Neural cell (in vitro differentiated cells): ENCODE measurements at regions not wholly inside any gene's neighbourhood (a gene's known extent, or its start where the extent isn't known, plus 50 kb on each side); places are given as distances from the start of the nearest gene placed in this dataset.

Experiments
- H2AFZ ChIP-seq: fragments of 200-600, 300-800 bp; sonication (generic), shearing (Covaris generic); 2 replicates; pipeline ENCODE4 v1.6.0; 2014; ENCODE audit warnings: low read depth, mild to moderate bottlenecking, antibody characterized with exemption, low read length, moderate library complexity
- H3F3A ChIP-seq: fragments of 200-600 bp; shearing (Covaris generic); 2 replicates; pipeline ENCODE4 v1.6.1; 2016; ENCODE audit warnings: mild to moderate bottlenecking, moderate library complexity, mixed read lengths, antibody characterized with exemption, low read length; ENCODE audit not compliant: insufficient read depth, poor library complexity, severe bottlenecking
- H3K27ac ChIP-seq: fragments of 200-600, 300-800 bp; sonication (generic), shearing (Covaris generic); 2 replicates; pipeline ENCODE4 v1.5.1; 2014; ENCODE audit warnings: mild to moderate bottlenecking, low read length, moderate library complexity
- H3K27me3 ChIP-seq: fragments of 300-800, 200-600 bp; sonication (generic), shearing (Covaris generic); 2 replicates; pipeline ENCODE4 v1.6.0; 2014; ENCODE audit warnings: mild to moderate bottlenecking, low read depth, low read length, moderate library complexity; ENCODE audit not compliant: insufficient read depth
- H3K36me3 ChIP-seq: fragments of 300-800, 200-600 bp; sonication (generic), shearing (Covaris generic); 2 replicates; pipeline ENCODE4 v1.5.1; 2014; ENCODE audit warnings: mild to moderate bottlenecking, antibody characterized with exemption, low read length, moderate library complexity; ENCODE audit not compliant: insufficient read depth
- H3K4me2 ChIP-seq: fragments of 300-800, 200-600 bp; sonication (generic), shearing (Covaris generic); 2 replicates; pipeline ENCODE4 v1.6.0; 2014; ENCODE audit warnings: mild to moderate bottlenecking, low read length
- H3K4me3 ChIP-seq: fragments of 300-800, 200-600 bp; sonication (generic), shearing (Covaris generic); 2 replicates; pipeline ENCODE4 v1.5.1; 2014; ENCODE audit warnings: mild to moderate bottlenecking, low read length, moderate library complexity
- H3K79me2 ChIP-seq: fragments of 200-600 bp; shearing (Covaris generic); replicated peaks from 2 replicates; pipeline ENCODE4 v1.6.0; 2014; ENCODE audit warnings: mild to moderate bottlenecking, low read length, moderate library complexity; ENCODE audit not compliant: insufficient read depth
- H3K9ac ChIP-seq: fragments of 300-800, 200-600 bp; sonication (generic), shearing (Covaris generic); 2 replicates; pipeline ENCODE4 v1.6.1; 2016; ENCODE audit warnings: mild to moderate bottlenecking, low read length, mixed read lengths
- H3K9me2 ChIP-seq: fragments of 200-600 bp; shearing (Covaris generic); 2 replicates; pipeline ENCODE4 v1.6.1; 2016; ENCODE audit warnings: mild to moderate bottlenecking, low read length, mixed read lengths; ENCODE audit not compliant: insufficient read depth
- H3K9me3 ChIP-seq: fragments of 200-600, 300-800 bp; sonication (generic), shearing (Covaris generic); 2 replicates; pipeline ENCODE4 v1.6.1; 2016; ENCODE audit warnings: mild to moderate bottlenecking, mixed run types, low read length, moderate library complexity, mixed read lengths
- H4K20me1 ChIP-seq: fragments of 200-600 bp; shearing (Covaris generic); 2 replicates; pipeline ENCODE4 v1.6.1; 2016; ENCODE audit warnings: mild to moderate bottlenecking, mixed run types; ENCODE audit not compliant: insufficient read depth
- EP300 ChIP-seq: fragments of 450-650 bp; conservative IDR thresholded peaks from 2 replicates; pipeline ENCODE4 v1.6.1; 2014; ENCODE audit warnings: antibody characterized with exemption, mild to moderate bottlenecking, moderate library complexity; ENCODE audit not compliant: poor library complexity, severe bottlenecking
- EZH2 ChIP-seq: fragments of 200-600, 300-800 bp; shearing (Covaris generic), sonication (generic); IDR thresholded peaks from 2 replicates; pipeline ENCODE4 v1.6.1; 2014; ENCODE audit warnings: antibody characterized with exemption, low read length, borderline replicate concordance, mild to moderate bottlenecking; ENCODE audit not compliant: insufficient read depth, poor library complexity, severe bottlenecking
- MXI1 ChIP-seq: fragments of 450-650 bp; conservative IDR thresholded peaks from 2 replicates; pipeline ENCODE4 v1.6.1; 2014; ENCODE audit warnings: antibody characterized with exemption, mild to moderate bottlenecking; ENCODE audit not compliant: poor library complexity, severe bottlenecking
- POLR2AphosphoS5 ChIP-seq: IDR thresholded peaks from 2 replicates; pipeline ENCODE4 v1.6.1; 2012
- RAD21 ChIP-seq: fragments of 450-650 bp; conservative IDR thresholded peaks from 2 replicates; pipeline ENCODE4 v1.6.1; 2014; ENCODE audit warnings: antibody characterized with exemption, mild to moderate bottlenecking, moderate library complexity
- SMC3 ChIP-seq: fragments of 450-650 bp; conservative IDR thresholded peaks from 2 replicates; pipeline ENCODE4 v1.6.1; 2014; ENCODE audit warnings: antibody characterized with exemption, mild to moderate bottlenecking, moderate library complexity; ENCODE audit not compliant: poor library complexity
- TAF1 ChIP-seq: IDR thresholded peaks from 2 replicates; pipeline ENCODE4 v1.6.1; 2012; ENCODE audit warnings: low read depth
- TF ChIP-seq, protein P1 (sequence below): IDR thresholded peaks from 2 replicates; pipeline ENCODE4 v1.6.1; 2012; ENCODE audit warnings: borderline replicate concordance
- TF ChIP-seq, protein P2 (sequence below): fragments of 450-650 bp; IDR thresholded peaks from 2 replicates; pipeline ENCODE4 v1.5.1; 2014; ENCODE audit warnings: antibody characterized with exemption, mild to moderate bottlenecking, moderate library complexity; ENCODE audit not compliant: poor library complexity, severe bottlenecking

DNA sequence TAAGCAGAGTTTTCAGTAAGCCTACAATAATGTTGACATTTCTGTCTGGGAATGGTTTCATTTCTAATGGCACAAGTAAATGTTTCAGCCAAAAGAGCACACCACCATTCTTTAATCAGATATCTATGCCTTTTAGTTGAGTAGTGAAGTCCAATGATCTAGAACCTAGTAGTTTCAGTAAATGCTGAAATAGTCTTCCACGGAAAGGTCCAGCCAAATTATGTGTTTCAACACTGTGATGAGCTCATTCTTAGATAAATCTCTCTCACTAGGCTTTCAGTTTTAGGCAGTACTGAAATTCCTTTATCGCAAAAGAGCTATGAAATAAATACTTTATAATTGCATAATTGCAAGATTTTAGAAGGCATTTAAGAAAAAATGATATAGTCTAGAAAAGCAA lies 816.8 kb upstream of the PCDH9 start:
- H3K9me3 ChIP-seq = no peaks in the 10 kb centered on the region
- H4K20me1 ChIP-seq = no peaks in the 10 kb centered on the region
- no peak overlapping the region for H3K4me2 ChIP-seq
- no peaks in the 10 kb centered on the region for H3K9me2 ChIP-seq
- H3K36me3 ChIP-seq = no peaks in the 10 kb centered on the region
- no peaks in the 10 kb centered on the region for H3F3A ChIP-seq
- no peaks in the 10 kb centered on the region for H3K27me3 ChIP-seq
- no peak overlapping the region for H3K9ac ChIP-seq
- H3K4me3 ChIP-seq = no peak overlapping the region
- no peaks in the 10 kb centered on the region for H3K79me2 ChIP-seq
- no peak overlapping the region for H2AFZ ChIP-seq
- no peak overlapping the region for H3K27ac ChIP-seq
- TF ChIP-seq EZH2 (no peak), MXI1 (no peak), POLR2AphosphoS5 (no peak), TAF1 (no peak), SMC3 (no peak), EP300 (no peak)
- TF ChIP-seq, protein P1, sequence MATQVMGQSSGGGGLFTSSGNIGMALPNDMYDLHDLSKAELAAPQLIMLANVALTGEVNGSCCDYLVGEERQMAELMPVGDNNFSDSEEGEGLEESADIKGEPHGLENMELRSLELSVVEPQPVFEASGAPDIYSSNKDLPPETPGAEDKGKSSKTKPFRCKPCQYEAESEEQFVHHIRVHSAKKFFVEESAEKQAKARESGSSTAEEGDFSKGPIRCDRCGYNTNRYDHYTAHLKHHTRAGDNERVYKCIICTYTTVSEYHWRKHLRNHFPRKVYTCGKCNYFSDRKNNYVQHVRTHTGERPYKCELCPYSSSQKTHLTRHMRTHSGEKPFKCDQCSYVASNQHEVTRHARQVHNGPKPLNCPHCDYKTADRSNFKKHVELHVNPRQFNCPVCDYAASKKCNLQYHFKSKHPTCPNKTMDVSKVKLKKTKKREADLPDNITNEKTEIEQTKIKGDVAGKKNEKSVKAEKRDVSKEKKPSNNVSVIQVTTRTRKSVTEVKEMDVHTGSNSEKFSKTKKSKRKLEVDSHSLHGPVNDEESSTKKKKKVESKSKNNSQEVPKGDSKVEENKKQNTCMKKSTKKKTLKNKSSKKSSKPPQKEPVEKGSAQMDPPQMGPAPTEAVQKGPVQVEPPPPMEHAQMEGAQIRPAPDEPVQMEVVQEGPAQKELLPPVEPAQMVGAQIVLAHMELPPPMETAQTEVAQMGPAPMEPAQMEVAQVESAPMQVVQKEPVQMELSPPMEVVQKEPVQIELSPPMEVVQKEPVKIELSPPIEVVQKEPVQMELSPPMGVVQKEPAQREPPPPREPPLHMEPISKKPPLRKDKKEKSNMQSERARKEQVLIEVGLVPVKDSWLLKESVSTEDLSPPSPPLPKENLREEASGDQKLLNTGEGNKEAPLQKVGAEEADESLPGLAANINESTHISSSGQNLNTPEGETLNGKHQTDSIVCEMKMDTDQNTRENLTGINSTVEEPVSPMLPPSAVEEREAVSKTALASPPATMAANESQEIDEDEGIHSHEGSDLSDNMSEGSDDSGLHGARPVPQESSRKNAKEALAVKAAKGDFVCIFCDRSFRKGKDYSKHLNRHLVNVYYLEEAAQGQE = no peak
- TF ChIP-seq, protein P2, sequence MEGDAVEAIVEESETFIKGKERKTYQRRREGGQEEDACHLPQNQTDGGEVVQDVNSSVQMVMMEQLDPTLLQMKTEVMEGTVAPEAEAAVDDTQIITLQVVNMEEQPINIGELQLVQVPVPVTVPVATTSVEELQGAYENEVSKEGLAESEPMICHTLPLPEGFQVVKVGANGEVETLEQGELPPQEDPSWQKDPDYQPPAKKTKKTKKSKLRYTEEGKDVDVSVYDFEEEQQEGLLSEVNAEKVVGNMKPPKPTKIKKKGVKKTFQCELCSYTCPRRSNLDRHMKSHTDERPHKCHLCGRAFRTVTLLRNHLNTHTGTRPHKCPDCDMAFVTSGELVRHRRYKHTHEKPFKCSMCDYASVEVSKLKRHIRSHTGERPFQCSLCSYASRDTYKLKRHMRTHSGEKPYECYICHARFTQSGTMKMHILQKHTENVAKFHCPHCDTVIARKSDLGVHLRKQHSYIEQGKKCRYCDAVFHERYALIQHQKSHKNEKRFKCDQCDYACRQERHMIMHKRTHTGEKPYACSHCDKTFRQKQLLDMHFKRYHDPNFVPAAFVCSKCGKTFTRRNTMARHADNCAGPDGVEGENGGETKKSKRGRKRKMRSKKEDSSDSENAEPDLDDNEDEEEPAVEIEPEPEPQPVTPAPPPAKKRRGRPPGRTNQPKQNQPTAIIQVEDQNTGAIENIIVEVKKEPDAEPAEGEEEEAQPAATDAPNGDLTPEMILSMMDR = no peak

DNA sequence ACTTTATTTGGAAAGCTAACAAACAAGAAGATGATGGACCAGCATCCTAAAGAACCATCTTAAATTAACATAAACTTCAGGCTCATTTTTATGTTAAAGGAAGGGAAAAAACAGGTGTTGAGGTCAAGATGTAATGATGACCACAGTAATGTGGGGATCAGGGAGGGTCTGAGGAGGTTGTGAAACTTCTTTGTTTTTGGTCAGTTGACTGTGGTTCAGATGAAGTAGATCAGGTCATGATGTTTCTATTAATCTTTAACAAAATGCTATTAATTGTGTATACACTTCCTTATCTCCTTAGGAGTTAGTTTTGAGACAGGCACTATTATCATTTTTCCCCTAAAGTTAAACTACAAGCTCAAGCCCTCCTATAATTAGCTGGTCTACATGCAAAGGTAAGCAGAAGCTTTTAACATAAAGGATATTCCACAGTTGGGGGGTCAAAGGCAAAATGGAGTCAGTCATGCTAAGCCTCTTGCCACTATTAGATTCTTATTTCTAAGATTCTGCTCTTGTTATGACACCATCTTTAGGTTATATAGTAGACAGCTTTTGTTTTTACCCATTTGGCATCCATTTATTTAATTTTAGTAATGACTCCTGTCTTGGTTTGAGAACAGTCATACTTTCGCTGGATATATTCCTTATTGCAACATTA lies 800.1 kb upstream of the PCDH9 start:
- no peaks in the 10 kb centered on the region for H3F3A ChIP-seq
- H2AFZ ChIP-seq = no peak overlapping the region
- TF ChIP-seq SMC3 = no peak
- no peak for TF ChIP-seq EZH2
- no peak for TF ChIP-seq MXI1
- no peak for TF ChIP-seq TAF1
- no peak for TF ChIP-seq RAD21
- no peaks in the 10 kb centered on the region for H3K36me3 ChIP-seq
- no peak overlapping the region for H3K9ac ChIP-seq
- H3K79me2 ChIP-seq = no peaks in the 10 kb centered on the region
- H3K9me2 ChIP-seq = no peaks in the 10 kb centered on the region
- no peaks in the 10 kb centered on the region for H3K9me3 ChIP-seq
- no peak overlapping the region for H3K4me2 ChIP-seq
- no peaks in the 10 kb centered on the region for H3K27me3 ChIP-seq
- no peaks in the 10 kb centered on the region for H4K20me1 ChIP-seq
- no peak overlapping the region for H3K27ac ChIP-seq
- H3K4me3 ChIP-seq = no peak overlapping the region
